Type B pancreatic cell (in vitro differentiated cells): ENCODE measurements at regions not wholly inside any gene's neighbourhood (a gene's known extent, or its start where the extent isn't known, plus 50 kb on each side); places are given as distances from the start of the nearest gene placed in this dataset.

Source experiments
- DNase-seq: peaks from one replicate; pipeline ENCODE4 v3.0.0; 2021; ENCODE audit warnings: mixed read lengths; ENCODE audit not compliant: unreplicated experiment; ENCODE audit errors: extremely low spot score
- H3K27ac Mint-ChIP-seq: 2 replicates; pipeline ENCODE4 v1.8.0; 2021; ENCODE audit warnings: mild to moderate bottlenecking, mixed read lengths
- H3K27me3 Mint-ChIP-seq: 2 replicates; pipeline ENCODE4 v1.8.0; 2021; ENCODE audit warnings: mixed read lengths
- H3K36me3 Mint-ChIP-seq: 2 replicates; pipeline ENCODE4 v1.8.0; 2021; ENCODE audit warnings: mixed read lengths
- H3K4me1 Mint-ChIP-seq: one replicate; pipeline ENCODE4 v1.8.0; 2021; ENCODE audit warnings: mixed read lengths; ENCODE audit not compliant: unreplicated experiment
- H3K4me3 Mint-ChIP-seq: 2 replicates; pipeline ENCODE4 v1.8.0; 2021; ENCODE audit warnings: mild to moderate bottlenecking, mixed read lengths
- H3K9me3 Mint-ChIP-seq: 2 replicates; pipeline ENCODE4 v1.8.0; 2021; ENCODE audit warnings: mixed read lengths
- TF ChIP-seq, protein P1 (sequence below): fragments of 200-600 bp; sonication (generic); conservative IDR thresholded peaks from 2 replicates; pipeline ENCODE4 v1.5.0; 2021; ENCODE audit warnings: antibody characterized with exemption, mild to moderate bottlenecking

DNA sequence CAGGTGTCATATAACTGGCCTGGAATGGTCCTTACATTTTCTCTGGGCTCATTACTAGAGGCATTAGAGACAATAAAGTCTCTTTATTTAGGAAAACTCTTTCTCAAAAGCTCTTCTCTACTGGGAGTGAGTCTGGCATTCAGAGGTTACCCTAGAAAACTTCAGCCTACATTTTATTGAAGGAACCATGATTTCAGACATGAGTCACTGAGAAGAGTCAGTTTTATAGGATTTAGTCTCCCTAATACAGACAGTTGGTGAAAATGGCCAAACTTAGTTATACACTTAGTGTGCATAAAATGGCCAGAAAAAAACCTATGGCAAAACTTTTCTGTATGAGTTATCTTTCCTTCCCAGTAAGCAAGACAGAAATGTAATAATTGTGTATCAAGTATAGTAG, 689.4 kb downstream of the ZEB2 start:
- TF ChIP-seq, protein P1, sequence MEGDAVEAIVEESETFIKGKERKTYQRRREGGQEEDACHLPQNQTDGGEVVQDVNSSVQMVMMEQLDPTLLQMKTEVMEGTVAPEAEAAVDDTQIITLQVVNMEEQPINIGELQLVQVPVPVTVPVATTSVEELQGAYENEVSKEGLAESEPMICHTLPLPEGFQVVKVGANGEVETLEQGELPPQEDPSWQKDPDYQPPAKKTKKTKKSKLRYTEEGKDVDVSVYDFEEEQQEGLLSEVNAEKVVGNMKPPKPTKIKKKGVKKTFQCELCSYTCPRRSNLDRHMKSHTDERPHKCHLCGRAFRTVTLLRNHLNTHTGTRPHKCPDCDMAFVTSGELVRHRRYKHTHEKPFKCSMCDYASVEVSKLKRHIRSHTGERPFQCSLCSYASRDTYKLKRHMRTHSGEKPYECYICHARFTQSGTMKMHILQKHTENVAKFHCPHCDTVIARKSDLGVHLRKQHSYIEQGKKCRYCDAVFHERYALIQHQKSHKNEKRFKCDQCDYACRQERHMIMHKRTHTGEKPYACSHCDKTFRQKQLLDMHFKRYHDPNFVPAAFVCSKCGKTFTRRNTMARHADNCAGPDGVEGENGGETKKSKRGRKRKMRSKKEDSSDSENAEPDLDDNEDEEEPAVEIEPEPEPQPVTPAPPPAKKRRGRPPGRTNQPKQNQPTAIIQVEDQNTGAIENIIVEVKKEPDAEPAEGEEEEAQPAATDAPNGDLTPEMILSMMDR, result no peak
- peaks cover 2% of the 10 kb centered on the region for H3K9me3 Mint-ChIP-seq
- H3K4me1 Mint-ChIP-seq, result no peaks in the 10 kb centered on the region
- H3K36me3 Mint-ChIP-seq, result no peaks in the 10 kb centered on the region
- no peak overlapping the region for H3K27ac Mint-ChIP-seq
- H3K27me3 Mint-ChIP-seq, result peaks cover 4% of the 10 kb centered on the region
- H3K4me3 Mint-ChIP-seq, result no peak overlapping the region
- DNase-seq, result no peak

DNA sequence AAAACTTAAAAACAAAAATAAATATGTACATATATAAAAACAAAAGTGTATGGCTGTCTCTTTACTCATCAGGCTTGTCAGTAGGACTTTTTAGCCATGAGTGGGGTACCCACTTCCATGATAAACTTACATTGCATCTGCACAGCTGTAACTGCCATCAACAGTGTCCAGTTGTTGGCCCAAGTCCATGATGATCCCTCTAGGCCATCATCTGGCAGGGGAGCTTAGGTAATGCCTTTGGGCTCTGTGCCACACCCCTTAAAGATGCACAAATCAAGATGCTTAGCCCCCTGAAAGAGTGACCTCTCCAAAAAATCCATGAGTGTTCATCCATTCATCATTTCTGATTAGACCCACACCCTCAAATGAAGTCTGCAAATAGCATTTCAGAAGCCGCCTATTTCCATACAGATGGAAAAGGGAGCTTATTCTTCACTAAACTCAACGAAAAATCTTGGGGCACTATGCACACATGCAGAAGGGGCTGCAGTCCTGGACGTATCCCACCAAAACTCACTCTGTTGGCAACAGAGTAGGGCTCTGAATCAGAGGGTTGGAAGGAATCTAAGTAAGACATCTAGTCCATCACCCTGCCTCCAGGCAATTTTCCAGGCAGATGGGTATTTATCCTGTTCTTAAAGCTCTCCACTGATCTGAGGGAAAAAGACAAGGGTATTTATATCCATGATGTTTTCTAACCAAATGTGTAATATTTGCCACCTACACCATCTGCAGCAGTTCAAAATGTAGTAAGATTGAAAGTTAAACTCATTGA, 691.0 kb downstream of the ZEB2 start:
- DNase-seq, result no peak
- no peak overlapping the region for H3K27ac Mint-ChIP-seq
- H3K4me1 Mint-ChIP-seq, result no peaks in the 10 kb centered on the region
- H3K4me3 Mint-ChIP-seq, result no peak overlapping the region
- no peaks in the 10 kb centered on the region for H3K9me3 Mint-ChIP-seq
- TF ChIP-seq, protein P1, result no peak
- H3K36me3 Mint-ChIP-seq, result no peaks in the 10 kb centered on the region
- H3K27me3 Mint-ChIP-seq, result peaks cover 4% of the 10 kb centered on the region

GRCh38 chr2:143824791-143825190, 695.1 kb downstream of the ZEB2 start:
- H3K4me3 Mint-ChIP-seq, result no peak overlapping the region
- H3K9me3 Mint-ChIP-seq, result no peaks in the 10 kb centered on the region
- H3K36me3 Mint-ChIP-seq, result no peaks in the 10 kb centered on the region
- H3K27me3 Mint-ChIP-seq, result peaks cover 4% of the 10 kb centered on the region
- no peak overlapping the region for H3K27ac Mint-ChIP-seq
- DNase-seq, result no peak
- TF ChIP-seq, protein P1, result no peak
- H3K4me1 Mint-ChIP-seq, result no peaks in the 10 kb centered on the region

DNA sequence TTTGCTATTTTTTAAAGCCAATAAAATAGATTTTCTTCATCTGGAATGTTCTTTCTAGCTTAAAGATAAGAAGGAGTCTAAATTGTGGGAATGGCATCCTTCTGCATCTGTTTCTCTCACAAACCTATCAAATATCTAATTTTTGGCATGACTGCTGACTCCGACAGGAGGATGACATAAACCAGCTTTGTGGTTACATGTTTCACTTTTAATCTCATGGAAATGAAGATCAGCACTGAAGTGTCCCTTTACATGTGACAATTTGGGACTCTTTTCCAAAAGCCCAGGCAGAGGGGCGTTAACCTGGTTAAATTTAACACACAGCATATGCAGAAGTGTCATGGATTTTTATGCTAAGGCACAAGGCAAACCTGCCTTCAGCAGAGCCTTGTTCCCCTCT, 694.7 kb downstream of the ARHGAP15 start:
- Mint-ChIP-seq H3K27me3 (no peaks in the 10 kb centered on the region), H3K4me1 (no peaks in the 10 kb centered on the region), H3K27ac (no peak overlapping the region), H3K9me3 (no peaks in the 10 kb centered on the region), H3K36me3 (no peaks in the 10 kb centered on the region), H3K4me3 (no peak overlapping the region)
- TF ChIP-seq, protein P1, result no peak
- DNase-seq, result no peak

GRCh38 chr2:143823296-143823695, 694.1 kb downstream of the ARHGAP15 start:
- TF ChIP-seq, protein P1, result no peak
- H3K9me3 Mint-ChIP-seq, result no peaks in the 10 kb centered on the region
- no peak overlapping the region for H3K27ac Mint-ChIP-seq
- H3K4me1 Mint-ChIP-seq, result no peaks in the 10 kb centered on the region
- DNase-seq, result no peak
- no peaks in the 10 kb centered on the region for H3K36me3 Mint-ChIP-seq
- no peak overlapping the region for H3K4me3 Mint-ChIP-seq
- H3K27me3 Mint-ChIP-seq, result no peaks in the 10 kb centered on the region
